ENCODE measurements at regions not wholly inside any gene's neighbourhood (a gene's known extent, or its start where the extent isn't known, plus 50 kb on each side); places are given as distances from the start of the nearest gene placed in this dataset.

- 97% methylated on average over 5 of the region's 5 CpGs; no CpG with 5 or more reads in 1 of the 2 experiments for WGBS, 2 experiments (ENCODE audit: extremely low coverage in 1 of 2, insufficient coverage in 1 of 2, insufficient read length in 1 of 2, insufficient replicate concordance in 2 of 2, low coverage in 1 of 2, low lambda C conversion rate in 2 of 2, missing lambda C conversion rate in 1 of 2)
- no peak overlapping the region for H3K4me2 ChIP-seq (ENCODE audit: insufficient read depth in 1 of 2, low read depth in 2 of 2, low read length in 2 of 2)
- no peak overlapping the region for H4K5ac ChIP-seq (ENCODE audit: insufficient read length, low read depth, low read length)
- no peaks in the 10 kb centered on the region; a peak in 1 of 7 replicates for H3K4me1 ChIP-seq (replicated peaks in 1 of 4; ENCODE audit: control insufficient read depth in 3 of 4, insufficient read depth in 4 of 4, low read length in 3 of 4)
- H3K56ac ChIP-seq (replicated peaks; ENCODE audit: insufficient read length, low read depth, low read length) = no peak overlapping the region
- ChIA-PET CTCF (ENCODE audit: partially characterized antibody) (no interaction called here), POLR2A (ENCODE audit: partially characterized antibody) (no interaction called here)
- DNase-seq (ENCODE audit: low read depth in 1 of 2, low spot score in 2 of 2) = no peak
- no peak overlapping the region for H2AFZ ChIP-seq (ENCODE audit: low read length)
- H3K27ac ChIP-seq (ENCODE audit: low read depth, low read length) = no peak overlapping the region
- no peak overlapping the region for H3K23ac ChIP-seq (ENCODE audit: insufficient read length)
- H3K27me3 ChIP-seq (replicated peaks in 1 of 4; ENCODE audit: control insufficient read depth in 3 of 4, extremely low read depth in 1 of 4, insufficient read depth in 3 of 4, low read length in 3 of 4) = no peaks in the 10 kb centered on the region
- no peak overlapping the region for H2BK120ac ChIP-seq (replicated peaks; ENCODE audit: low read depth, low read length)
- H3K79me1 ChIP-seq (ENCODE audit: low read depth, low read length) = no peaks in the 10 kb centered on the region
- H3K9me3 ChIP-seq (ENCODE audit: insufficient read depth in 2 of 2, low read depth in 1 of 2, low read length in 1 of 2) = no peaks in the 10 kb centered on the region
- H2BK15ac ChIP-seq (ENCODE audit: low read length) = no peak overlapping the region
- no peak overlapping the region for H3K4me3 ChIP-seq (ENCODE audit: extremely low read depth in 1 of 4, insufficient read depth in 2 of 4, low read depth in 3 of 4, low read length in 4 of 4)
- no peak overlapping the region for H3K18ac ChIP-seq (ENCODE audit: extremely low read depth, low read length)
- no peak overlapping the region for H3K4ac ChIP-seq (replicated peaks; ENCODE audit: insufficient read length, low read depth, low read length)
- H3K23me2 ChIP-seq (ENCODE audit: low read depth, low read length) = no peaks in the 10 kb centered on the region
- no peaks in the 10 kb centered on the region for H3K79me2 ChIP-seq (ENCODE audit: control insufficient read depth in 1 of 2, insufficient read depth in 2 of 2, low read length in 2 of 2)
- no peak overlapping the region for H2BK5ac ChIP-seq (ENCODE audit: low read depth, low read length)
- H4K20me1 ChIP-seq (replicated peaks in 1 of 2; ENCODE audit: control insufficient read depth in 1 of 2, insufficient read depth in 2 of 2, low read length in 2 of 2) = no peaks in the 10 kb centered on the region
- H4K91ac ChIP-seq (replicated peaks; ENCODE audit: insufficient read length, low read length) = no peak overlapping the region
- H2AK5ac ChIP-seq (ENCODE audit: low read depth, low read length) = no peak overlapping the region
- H4K8ac ChIP-seq (ENCODE audit: extremely low read depth, insufficient read depth, low read length) = no peak overlapping the region
- no peak for TF ChIP-seq KDM5A (IDR thresholded peaks at IDR 0.05; ENCODE audit: low read length)
- no peak for TF ChIP-seq ATF3 (IDR thresholded peaks at IDR 0.05; ENCODE audit: insufficient read depth, low read depth, low read length)
- TF ChIP-seq RBBP5 (IDR thresholded peaks at IDR 0.05; ENCODE audit: borderline replicate concordance, low read depth, low read length) = no peak
- TF ChIP-seq E2F6 (IDR thresholded peaks at IDR 0.05) = no peak
- TF ChIP-seq SP1 (IDR thresholded peaks at IDR 0.05; ENCODE audit: low read depth, low read length) = no peak
- no peaks in the 10 kb centered on the region for H3K36me3 ChIP-seq (ENCODE audit: control insufficient read depth in 2 of 4, insufficient read depth in 4 of 4, low read length in 3 of 4)
- no peak overlapping the region for H2BK12ac ChIP-seq (ENCODE audit: low read depth, low read length)
- no peak overlapping the region for H2BK20ac ChIP-seq (ENCODE audit: low read length)
- no peak overlapping the region for H3K9ac ChIP-seq (replicated peaks in 1 of 4; ENCODE audit: extremely low read depth in 1 of 4, low read depth in 3 of 4, low read length in 3 of 4)
- H3K14ac ChIP-seq (ENCODE audit: insufficient read length) = no peak overlapping the region
- FAIRE-seq = no peak
Observed at GRCh38 chr11:92501066-92501739, 276.6 kb downstream of the FAT3 start.
